Kidney epithelial cell (primary cell): ENCODE measurements at regions not wholly inside any gene's neighbourhood (a gene's known extent, or its start where the extent isn't known, plus 50 kb on each side); places are given as distances from the start of the nearest gene placed in this dataset.

Source experiments
- DNase-seq: peaks from one replicate; pipeline ENCODE4 v3.0.0-alpha.2; 2010; ENCODE audit warnings: low read depth
- H3K27me3 ChIP-seq: 2 replicates; pipeline ENCODE4 v1.6.0; 2011; ENCODE audit warnings: low read length; ENCODE audit not compliant: control insufficient read depth, insufficient read depth
- H3K36me3 ChIP-seq: 2 replicates; pipeline ENCODE4 v1.5.1; 2011; ENCODE audit warnings: low read length; ENCODE audit not compliant: control insufficient read depth, insufficient read depth
- H3K4me3 ChIP-seq: 2 replicates; pipeline ENCODE4 v1.5.1; 2011; ENCODE audit warnings: low read depth, mild to moderate bottlenecking, control low read depth, low read length
- CTCF ChIP-seq: IDR thresholded peaks from 2 replicates; pipeline ENCODE4 v1.5.1; 2011; ENCODE audit warnings: mild to moderate bottlenecking, moderate library complexity, low read length, control low read depth, inconsistent platforms; ENCODE audit not compliant: insufficient read depth, poor library complexity, severe bottlenecking

GRCh38 chr21:27421654-27422053 lies 454.8 kb upstream of the ADAMTS5 start:
- H3K4me3 ChIP-seq: no peak overlapping the region
- H3K36me3 ChIP-seq: no peaks in the 10 kb centered on the region
- H3K27me3 ChIP-seq: no peaks in the 10 kb centered on the region
- DNase-seq: no peak
- no peak for TF ChIP-seq CTCF

- no peak for TF ChIP-seq CTCF
Measured at GRCh38 chr21:27419153-27419552, 452.3 kb upstream of the ADAMTS5 start.

GRCh38 chr21:27418346-27418745 lies 451.5 kb upstream of the ADAMTS5 start:
- DNase-seq: no peak
- Histone ChIP-seq H3K36me3 (no peaks in the 10 kb centered on the region), H3K4me3 (no peak overlapping the region), H3K27me3 (no peaks in the 10 kb centered on the region)
- no peak for TF ChIP-seq CTCF

More at GRCh38 chr21:27419153-27419552, 452.3 kb upstream of the ADAMTS5 start:
- Histone ChIP-seq H3K36me3 (no peaks in the 10 kb centered on the region), H3K4me3 (no peak overlapping the region), H3K27me3 (no peaks in the 10 kb centered on the region)
- no peak for DNase-seq

GRCh38 chr21:27412530-27412929 lies 445.6 kb upstream of the ADAMTS5 start:
- Histone ChIP-seq H3K36me3 (no peaks in the 10 kb centered on the region), H3K27me3 (no peaks in the 10 kb centered on the region), H3K4me3 (no peak overlapping the region)
- DNase-seq: no peak
- no peak for TF ChIP-seq CTCF

- Histone ChIP-seq H3K27me3 (no peaks in the 10 kb centered on the region), H3K36me3 (no peaks in the 10 kb centered on the region), H3K4me3 (no peak overlapping the region)
- DNase-seq: no peak
- TF ChIP-seq CTCF: no peak
Measured at GRCh38 chr21:27408826-27409225, 441.9 kb upstream of the ADAMTS5 start.

- TF ChIP-seq CTCF: no peak
- no peak for DNase-seq
- no peaks in the 10 kb centered on the region for H3K36me3 ChIP-seq
- H3K27me3 ChIP-seq: no peaks in the 10 kb centered on the region
- H3K4me3 ChIP-seq: no peak overlapping the region
Measured at GRCh38 chr21:27407271-27407670, 440.4 kb upstream of the ADAMTS5 start.
